Colonic mucosa (tissue), 4 donors: ENCODE measurements at regions not wholly inside any gene's neighbourhood (a gene's known extent, or its start where the extent isn't known, plus 50 kb on each side); places are given as distances from the start of the nearest gene placed in this dataset.
"Not testable (repeated sequence)": the region's sequence is repeated elsewhere in the genome, so short reads cannot be mapped to it uniquely, and the experiment has no call there.

Source experiments
- DNase-seq: peaks from one replicate; pipeline ENCODE4 v3.0.0-alpha.2; 2020
- H3K27ac ChIP-seq: fragments of 200-600 bp; one replicate; pipeline ENCODE4 v1.8.0; 2021
- H3K27me3 ChIP-seq: fragments of 200-600 bp; one replicate; pipeline ENCODE4 v1.8.0; 2021
- H3K36me3 ChIP-seq: fragments of 200-600 bp; one replicate; pipeline ENCODE4 v1.8.0; 2021
- H3K4me1 ChIP-seq: fragments of 200-600 bp; one replicate; pipeline ENCODE4 v1.8.0; 2021; ENCODE audit warnings: mild to moderate bottlenecking
- H3K4me3 ChIP-seq: fragments of 200-600 bp; one replicate; pipeline ENCODE4 v1.8.0; 2021
- H3K9ac ChIP-seq, 2 donors: one replicate each; pipeline ENCODE4 v1.7.0; 2013; ENCODE audit warnings: control low read depth in 2 of 2, low read depth in 2 of 2, low read length in 2 of 2
- H3K9me3 ChIP-seq: fragments of 200-600 bp; one replicate; pipeline ENCODE4 v1.8.0; 2021
- intact Hi-C: fragments of 100-400 bp; cut with DNase I; formaldehyde crosslinking; loops from one replicate; pipeline ENCODE4 v1.14.1; 2022
- TF ChIP-seq, protein P1 (sequence below): fragments of 200-600 bp; IDR thresholded peaks from one replicate; pipeline ENCODE4 v1.8.0; 2022; ENCODE audit warnings: antibody characterized with exemption, mild to moderate bottlenecking
- donor health status: healthy.
- donor health status: DM: no; HTN: no; CAD: no.
- donor health status: DM: no; HTN: no; CAD: no.

DNA sequence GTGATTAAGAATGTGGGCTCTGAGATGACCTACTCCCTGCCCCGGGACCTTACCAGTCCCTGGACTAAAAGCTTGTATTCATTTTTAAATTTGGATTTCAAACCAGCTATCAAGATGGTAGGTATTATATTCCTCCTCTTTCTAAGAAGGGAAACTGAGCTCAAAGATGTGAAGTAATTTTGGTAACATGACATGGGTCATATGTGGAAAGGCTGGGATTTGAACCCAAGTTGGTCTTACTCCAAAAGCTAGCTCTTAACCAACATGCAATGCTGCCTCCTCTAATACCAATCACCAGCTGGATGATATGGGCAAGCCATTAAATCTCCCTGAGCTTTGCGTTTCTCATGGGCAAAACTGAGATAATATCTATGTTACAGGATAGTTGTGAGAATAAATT lies 166.4 kb upstream of the SLC38A2 start:
- H3K4me3 ChIP-seq = no peak overlapping the region
- H3K27ac ChIP-seq = no peak overlapping the region
- H3K4me1 ChIP-seq = no peaks in the 10 kb centered on the region
- no peaks in the 10 kb centered on the region for H3K27me3 ChIP-seq
- no peak for DNase-seq
- TF ChIP-seq, protein P1, sequence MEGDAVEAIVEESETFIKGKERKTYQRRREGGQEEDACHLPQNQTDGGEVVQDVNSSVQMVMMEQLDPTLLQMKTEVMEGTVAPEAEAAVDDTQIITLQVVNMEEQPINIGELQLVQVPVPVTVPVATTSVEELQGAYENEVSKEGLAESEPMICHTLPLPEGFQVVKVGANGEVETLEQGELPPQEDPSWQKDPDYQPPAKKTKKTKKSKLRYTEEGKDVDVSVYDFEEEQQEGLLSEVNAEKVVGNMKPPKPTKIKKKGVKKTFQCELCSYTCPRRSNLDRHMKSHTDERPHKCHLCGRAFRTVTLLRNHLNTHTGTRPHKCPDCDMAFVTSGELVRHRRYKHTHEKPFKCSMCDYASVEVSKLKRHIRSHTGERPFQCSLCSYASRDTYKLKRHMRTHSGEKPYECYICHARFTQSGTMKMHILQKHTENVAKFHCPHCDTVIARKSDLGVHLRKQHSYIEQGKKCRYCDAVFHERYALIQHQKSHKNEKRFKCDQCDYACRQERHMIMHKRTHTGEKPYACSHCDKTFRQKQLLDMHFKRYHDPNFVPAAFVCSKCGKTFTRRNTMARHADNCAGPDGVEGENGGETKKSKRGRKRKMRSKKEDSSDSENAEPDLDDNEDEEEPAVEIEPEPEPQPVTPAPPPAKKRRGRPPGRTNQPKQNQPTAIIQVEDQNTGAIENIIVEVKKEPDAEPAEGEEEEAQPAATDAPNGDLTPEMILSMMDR = no peak
- H3K9ac ChIP-seq = no peak overlapping the region
- intact Hi-C loops = no loop called here
- H3K9me3 ChIP-seq = no peaks in the 10 kb centered on the region
- no peaks in the 10 kb centered on the region for H3K36me3 ChIP-seq

DNA sequence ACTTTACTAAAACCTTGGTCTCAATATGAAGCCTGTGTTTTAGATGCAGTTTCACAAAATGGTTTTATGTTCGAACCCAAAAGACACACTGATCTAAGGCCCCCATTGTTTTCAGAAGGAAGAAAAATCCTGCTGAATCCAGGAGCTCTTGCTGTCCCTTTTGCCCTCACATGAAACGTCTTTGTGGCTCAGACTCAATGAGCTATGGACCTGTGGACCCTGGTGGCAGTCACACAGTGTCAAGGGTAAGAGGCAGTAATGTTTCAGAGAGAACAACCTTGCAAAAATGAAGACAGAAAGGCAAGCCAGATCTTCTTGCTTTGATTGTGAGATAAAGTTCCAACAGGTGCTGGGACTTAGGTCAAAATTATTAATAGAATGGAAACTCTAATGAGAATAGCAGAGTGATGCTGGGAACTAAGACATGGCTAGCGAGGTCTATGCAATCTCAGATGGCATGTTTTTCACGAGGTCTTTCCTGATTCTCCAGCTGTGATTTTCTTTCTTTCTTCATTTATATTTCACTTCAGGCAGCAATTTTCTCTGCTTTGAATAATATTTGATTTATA lies 164.9 kb upstream of the SLC38A2 start:
- Histone ChIP-seq H3K4me1 (no peaks in the 10 kb centered on the region), H3K9ac (no peak overlapping the region), H3K9me3 (no peaks in the 10 kb centered on the region), H3K4me3 (no peak overlapping the region), H3K36me3 (no peaks in the 10 kb centered on the region), H3K27ac (no peak overlapping the region), H3K27me3 (no peaks in the 10 kb centered on the region)
- TF ChIP-seq, protein P1 = no peak
- intact Hi-C loops = no loop called here
- no peak for DNase-seq

DNA sequence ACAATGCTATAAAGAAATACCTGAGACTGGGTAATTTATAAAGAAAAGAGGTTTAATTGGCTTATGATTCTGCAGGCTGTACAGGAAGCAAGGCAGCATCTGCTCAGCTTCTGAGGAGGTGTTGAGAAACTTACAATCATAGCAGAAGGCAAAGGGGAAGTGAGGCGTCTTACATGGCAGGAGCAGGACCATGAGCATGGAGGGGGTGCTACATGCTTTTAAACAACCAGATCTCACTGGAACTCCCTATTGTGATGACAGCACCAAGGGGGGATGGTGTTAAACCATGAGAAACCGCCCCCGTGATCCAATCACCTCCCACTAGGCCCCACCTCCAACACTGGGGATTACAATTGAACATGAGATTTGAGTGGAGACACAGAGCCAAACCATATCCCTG lies 163.7 kb upstream of the SLC38A2 start:
- H3K27me3 ChIP-seq, H3K9me3 ChIP-seq, H3K4me3 ChIP-seq, H3K27ac ChIP-seq, H3K9ac ChIP-seq, H3K4me1 ChIP-seq, DNase-seq, intact Hi-C loops, H3K36me3 ChIP-seq: not testable (repeated sequence)

DNA sequence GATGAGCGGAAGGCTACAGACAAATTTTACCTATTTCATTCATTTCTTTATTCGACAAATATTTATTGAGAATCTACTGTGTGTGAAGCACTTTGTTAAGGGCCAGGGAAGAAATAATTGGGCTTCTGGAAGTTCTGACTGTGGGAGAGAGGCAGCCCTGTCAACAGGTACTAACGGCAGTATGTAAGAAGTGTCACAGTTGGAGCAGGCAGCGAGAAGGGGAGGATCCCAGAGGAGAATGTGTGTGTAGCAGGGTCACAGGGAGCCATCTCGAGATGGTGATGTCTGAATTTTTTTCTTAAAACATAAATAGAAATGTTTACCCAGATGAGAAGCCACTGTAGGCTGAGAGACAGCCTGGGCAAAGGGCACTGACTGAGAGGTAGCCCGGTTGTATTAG lies 163.3 kb upstream of the SLC38A2 start:
- TF ChIP-seq, protein P1 = no peak
- no peak overlapping the region for H3K4me3 ChIP-seq
- intact Hi-C loops = no loop called here
- H3K27ac ChIP-seq = no peak overlapping the region
- no peaks in the 10 kb centered on the region for H3K4me1 ChIP-seq
- no peaks in the 10 kb centered on the region for H3K36me3 ChIP-seq
- no peaks in the 10 kb centered on the region for H3K27me3 ChIP-seq
- no peak for DNase-seq
- no peaks in the 10 kb centered on the region for H3K9me3 ChIP-seq
- H3K9ac ChIP-seq = no peak overlapping the region

DNA sequence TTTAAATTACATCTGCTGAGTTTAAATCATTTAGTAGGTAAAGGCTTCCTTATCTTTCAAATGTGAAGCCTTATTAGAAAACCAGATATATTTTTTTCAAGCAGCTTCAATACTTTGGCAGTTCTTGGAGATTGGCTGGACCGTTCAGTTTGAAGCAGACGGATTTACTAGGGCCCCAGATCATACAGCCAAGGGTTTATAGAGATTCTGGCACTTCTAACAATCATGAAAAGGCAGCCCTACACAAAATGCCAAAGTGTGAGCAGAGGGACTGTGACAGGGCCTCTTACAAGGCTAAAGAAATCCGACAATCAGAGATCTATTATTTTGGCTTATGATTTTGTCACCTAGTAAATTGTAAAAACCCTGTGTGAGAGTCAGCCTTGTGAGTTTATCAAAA lies 162.8 kb upstream of the SLC38A2 start:
- H3K4me1 ChIP-seq = no peaks in the 10 kb centered on the region
- H3K36me3 ChIP-seq = no peaks in the 10 kb centered on the region
- H3K9ac ChIP-seq = no peak overlapping the region
- no peak overlapping the region for H3K4me3 ChIP-seq
- no peak for DNase-seq
- intact Hi-C loops = no loop called here
- TF ChIP-seq, protein P1 = no peak
- H3K27me3 ChIP-seq = no peaks in the 10 kb centered on the region
- H3K9me3 ChIP-seq = no peaks in the 10 kb centered on the region
- H3K27ac ChIP-seq = no peak overlapping the region

DNA sequence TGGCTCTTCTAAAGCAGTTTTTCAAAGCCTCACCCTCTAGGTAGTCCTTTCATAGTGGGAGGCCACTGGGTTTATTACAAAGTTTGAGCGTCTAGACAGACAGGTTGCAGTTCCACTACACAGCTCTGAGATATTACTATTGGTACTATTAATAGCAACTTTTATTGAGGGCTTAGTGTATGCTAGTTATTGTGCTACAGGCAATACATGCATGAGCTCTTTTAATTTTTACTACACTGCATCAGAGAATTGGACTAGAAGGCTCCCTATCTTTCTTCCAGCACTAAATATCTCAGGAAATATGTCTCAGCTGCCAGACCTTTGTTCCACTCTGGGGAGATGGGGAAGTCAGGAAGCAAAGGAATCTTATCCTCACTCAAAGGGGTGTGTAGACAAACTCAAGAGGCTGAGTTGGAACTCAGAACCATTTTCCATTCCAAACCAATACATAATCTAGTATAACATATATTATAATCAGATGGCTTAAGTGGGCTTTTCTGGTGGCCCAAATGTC lies 161.8 kb upstream of the SLC38A2 start:
- Histone ChIP-seq H3K36me3 (no peaks in the 10 kb centered on the region), H3K9ac (no peak overlapping the region), H3K27me3 (no peaks in the 10 kb centered on the region), H3K4me3 (no peak overlapping the region), H3K27ac (no peak overlapping the region), H3K9me3 (no peaks in the 10 kb centered on the region), H3K4me1 (no peaks in the 10 kb centered on the region)
- no peak for DNase-seq
- intact Hi-C loops = no loop called here
- TF ChIP-seq, protein P1 = no peak
